Activated CD8-positive, alpha-beta memory T cell treated with anti-CD3 and anti-CD28 coated beads, Interleukin-2, amount 50 U/mL, for 1 hour (primary cell): ENCODE measurements at regions not wholly inside any gene's neighbourhood (a gene's known extent, or its start where the extent isn't known, plus 50 kb on each side); places are given as distances from the start of the nearest gene placed in this dataset.

Source experiments
- DNase-seq: peaks from one replicate; pipeline ENCODE4 v3.0.0-alpha.2; 2020; ENCODE audit errors: extremely low read depth

- no peak for DNase-seq
Measured at GRCh38 chr9:89722712-89723111, 117.9 kb downstream of the GADD45G start.

GRCh38 chr9:89723469-89724100 is 118.8 kb downstream of the GADD45G start:
- DNase-seq, result no peak

GRCh38 chr9:89724659-89725058 is 119.8 kb downstream of the GADD45G start:
- no peak for DNase-seq

- DNase-seq, result no peak
Measured at GRCh38 chr9:89725271-89725670, 120.5 kb downstream of the GADD45G start.

GRCh38 chr9:89729954-89730530 is 125.2 kb downstream of the GADD45G start:
- DNase-seq, result no peak

GRCh38 chr9:89730715-89731114 is 125.9 kb downstream of the GADD45G start:
- no peak for DNase-seq

- DNase-seq, result no peak
Measured at GRCh38 chr9:89731262-89732182, 126.7 kb downstream of the GADD45G start.

GRCh38 chr9:89732295-89732938 is 127.6 kb downstream of the GADD45G start:
- DNase-seq, result no peak

- DNase-seq, result no peak
Measured at GRCh38 chr9:89732939-89733324, 128.1 kb downstream of the GADD45G start.

- DNase-seq, result no peak
Measured at GRCh38 chr9:89734600-89735041, 129.8 kb downstream of the GADD45G start.

- no peak for DNase-seq
Measured at GRCh38 chr9:89738137-89738932, 133.5 kb downstream of the GADD45G start.

GRCh38 chr9:89739511-89739910 is 134.7 kb downstream of the GADD45G start:
- DNase-seq, result no peak

GRCh38 chr9:89739916-89740315 is 135.1 kb downstream of the GADD45G start:
- no peak for DNase-seq

- no peak for DNase-seq
Measured at GRCh38 chr9:89740722-89741121, 135.9 kb downstream of the GADD45G start.

- DNase-seq, result no peak
Measured at GRCh38 chr9:89742660-89743059, 137.8 kb downstream of the GADD45G start.

- no peak for DNase-seq
Measured at GRCh38 chr9:89743216-89743572, 138.4 kb downstream of the GADD45G start.

- peak; percentile 26 for DNase-seq
Measured at GRCh38 chr9:89743573-89744254, 138.9 kb downstream of the GADD45G start.

GRCh38 chr9:89744255-89744648 is 139.4 kb downstream of the GADD45G start:
- DNase-seq, result no peak

- no peak for DNase-seq
Measured at GRCh38 chr9:89744730-89745129, 139.9 kb downstream of the GADD45G start.

GRCh38 chr9:89745601-89746376 is 141.0 kb downstream of the GADD45G start:
- DNase-seq, result no peak
